DMS53 treated with DMSO at 0.1 percent for 48 hours (cell line): ENCODE measurements at regions not wholly inside any gene's neighbourhood (a gene's known extent, or its start where the extent isn't known, plus 50 kb on each side); places are given as distances from the start of the nearest gene placed in this dataset.
A peak's percentile ranks its signal among the peaks of the same experiment; 100 is the strongest.

Experiments
- DNase-seq: peaks from one replicate; lab custom pipeline; 2025; ENCODE audit not compliant: unreplicated experiment; lab: John Stamatoyannopoulos, UW

DNA sequence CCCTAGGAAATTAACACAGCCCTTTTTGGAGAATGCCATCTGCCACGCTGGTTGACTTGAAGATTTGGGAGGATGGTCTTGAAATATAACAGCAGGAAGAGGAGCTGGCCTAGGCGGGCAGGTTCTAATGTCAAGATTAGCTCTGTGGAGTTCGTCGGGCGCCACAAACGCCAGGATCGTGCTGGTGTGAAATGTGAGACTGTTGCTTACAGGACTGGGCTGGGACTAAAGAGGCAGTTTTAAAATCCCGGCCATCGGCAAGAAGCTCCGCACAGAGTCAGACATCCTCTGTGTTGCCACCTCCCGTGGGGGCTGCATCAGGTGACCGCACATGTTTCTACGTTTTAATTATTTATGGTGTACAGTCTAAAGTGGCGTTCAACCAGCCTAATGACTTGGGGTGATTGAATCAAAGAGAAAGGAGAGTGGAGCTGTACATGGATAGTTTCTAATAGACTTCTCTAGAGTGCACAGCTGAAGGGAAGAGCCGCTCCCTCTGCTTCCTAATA lies 99.4 kb upstream of the BCL11A start:
- no peak for DNase-seq

DNA sequence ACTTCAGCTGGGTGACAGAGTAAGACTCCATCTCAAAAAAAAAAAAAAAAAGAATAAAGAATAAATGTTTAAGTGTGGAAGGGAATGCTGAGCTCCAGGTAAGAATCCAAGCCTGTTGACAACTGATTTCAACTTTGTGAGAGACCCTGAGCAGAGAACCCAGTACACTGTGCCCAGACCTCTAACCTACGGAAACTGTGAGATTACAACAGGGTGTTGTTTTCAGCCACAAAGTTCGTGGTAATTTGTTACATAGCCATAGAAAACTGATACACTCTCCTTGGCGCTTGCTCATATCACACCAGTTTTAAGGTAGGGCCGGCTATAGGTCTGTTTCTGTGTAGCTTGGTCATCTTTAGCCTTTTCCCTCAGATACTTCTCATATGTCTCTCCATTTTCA lies 98.4 kb upstream of the PAPOLG start:
- no peak for DNase-seq

DNA sequence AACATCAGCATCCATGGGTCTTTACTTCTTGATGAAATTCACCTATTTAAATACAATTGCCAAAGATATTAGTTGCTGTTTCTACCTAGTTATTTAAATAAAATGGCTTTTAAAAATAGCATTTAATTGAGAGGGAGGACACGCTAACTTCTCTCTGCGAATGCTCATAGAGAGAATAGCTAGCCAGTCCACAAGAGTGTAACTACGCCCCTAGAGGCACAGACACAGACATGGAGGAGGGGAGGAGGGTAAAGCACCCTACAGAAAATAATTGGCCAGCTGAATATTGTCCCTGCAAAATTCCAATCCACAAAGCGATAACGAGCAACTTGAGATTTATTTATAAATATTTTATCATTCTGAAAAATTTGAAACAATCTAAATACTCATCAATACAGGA lies 97.0 kb upstream of the PAPOLG start:
- DNase-seq = no peak

DNA sequence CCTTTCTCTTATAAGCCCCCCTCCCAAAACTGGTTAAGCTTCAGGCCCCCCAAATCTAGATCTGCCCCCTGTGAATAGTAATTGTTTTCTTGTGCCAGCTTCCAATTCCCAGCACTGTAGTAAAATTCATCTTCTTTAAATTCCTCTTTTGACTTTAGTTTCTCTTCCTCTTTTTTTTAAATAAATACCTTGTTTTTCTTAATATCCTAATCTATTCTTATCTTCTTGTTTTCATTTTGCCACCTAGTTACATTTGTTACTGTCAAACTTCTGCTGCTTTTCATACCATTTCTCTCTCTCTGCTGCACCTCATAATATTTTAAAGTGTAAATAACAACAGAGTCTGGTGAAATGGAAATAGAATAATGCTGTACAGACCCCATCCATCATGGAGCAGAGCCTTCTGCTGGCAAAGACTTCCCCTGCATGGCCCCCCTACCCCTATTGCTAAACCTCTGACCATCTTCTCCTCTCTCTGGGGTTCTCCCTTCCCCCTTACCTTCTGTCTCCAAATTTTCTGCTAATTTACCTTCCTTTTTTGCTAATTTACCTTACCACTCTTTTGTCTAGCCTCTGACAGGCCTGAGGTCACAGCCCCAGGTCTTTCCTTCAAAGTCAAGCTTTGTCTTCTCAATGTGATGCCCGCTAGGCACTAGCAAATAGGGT lies 94.9 kb upstream of the PAPOLG start:
- DNase-seq = no peak

DNA sequence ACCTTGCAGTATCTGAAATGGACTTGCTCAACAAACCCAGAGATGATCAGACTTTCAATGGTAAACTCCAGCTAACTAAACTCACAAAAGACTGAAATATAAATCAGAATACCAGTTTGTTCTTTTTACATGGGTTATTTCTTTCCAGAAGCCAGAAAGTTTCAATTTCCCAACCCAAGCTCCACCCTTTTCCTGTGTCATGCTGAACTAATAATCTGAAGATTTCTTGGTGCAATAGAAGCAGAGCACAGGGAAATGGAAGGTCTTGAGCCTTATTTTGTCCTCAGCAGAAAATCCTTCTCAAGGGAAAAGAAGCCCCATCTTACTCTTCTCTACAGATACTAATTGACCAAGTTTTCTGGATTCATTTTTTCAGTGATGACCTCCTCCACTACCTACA lies 93.3 kb upstream of the PAPOLG start:
- DNase-seq = no peak

DNA sequence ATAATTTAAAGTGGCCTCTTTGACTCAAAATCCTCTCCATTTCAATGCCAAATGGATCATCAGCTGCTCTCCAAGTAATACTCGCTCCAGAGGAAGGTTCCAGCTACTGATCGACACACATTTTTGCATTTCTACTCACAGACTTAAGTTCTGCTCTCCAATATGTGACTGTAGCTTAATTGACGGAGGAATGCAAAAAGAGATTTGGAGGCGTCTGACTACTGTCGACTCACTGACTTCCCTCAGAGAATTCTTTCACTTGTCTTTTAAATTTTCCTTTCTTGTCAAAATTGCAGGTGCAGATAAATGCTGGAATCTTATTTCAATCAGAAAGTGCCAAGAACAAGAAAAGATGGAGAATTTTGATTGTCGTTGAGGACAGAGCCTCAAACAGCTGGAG lies 84.1 kb upstream of the PAPOLG start:
- DNase-seq = no peak

DNA sequence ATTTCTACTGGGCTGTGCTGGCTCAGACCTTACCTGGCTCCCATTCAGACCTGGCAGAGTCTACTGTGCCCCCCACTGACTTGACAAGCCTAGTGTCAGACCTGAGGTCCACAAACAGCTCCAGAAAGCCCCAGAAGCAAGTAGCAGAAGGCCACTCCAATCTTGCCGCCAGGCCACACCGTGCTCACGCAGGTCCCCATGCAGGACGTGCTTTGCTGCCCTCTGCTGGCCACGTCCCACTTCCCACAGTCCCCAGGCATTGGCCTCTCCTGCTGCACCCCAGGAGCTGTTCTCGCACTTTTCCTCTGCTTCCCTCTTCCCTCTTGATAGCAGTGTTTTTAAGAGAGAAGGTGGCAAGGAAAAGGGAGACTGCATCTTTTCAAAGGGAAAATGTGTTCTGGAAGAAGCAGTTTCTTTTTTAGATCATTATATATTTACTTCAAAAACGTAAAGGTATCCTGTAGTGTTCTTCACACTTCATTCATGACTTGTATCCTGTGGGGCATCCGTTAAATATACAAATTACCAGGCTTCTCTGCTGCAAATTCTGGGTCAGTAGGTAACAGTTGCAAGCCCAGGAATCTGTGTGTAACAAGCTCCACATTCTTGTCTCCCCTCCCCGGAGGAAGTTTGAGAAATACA lies 81.4 kb upstream of the PAPOLG start:
- peak; percentile 53 for DNase-seq

DNA sequence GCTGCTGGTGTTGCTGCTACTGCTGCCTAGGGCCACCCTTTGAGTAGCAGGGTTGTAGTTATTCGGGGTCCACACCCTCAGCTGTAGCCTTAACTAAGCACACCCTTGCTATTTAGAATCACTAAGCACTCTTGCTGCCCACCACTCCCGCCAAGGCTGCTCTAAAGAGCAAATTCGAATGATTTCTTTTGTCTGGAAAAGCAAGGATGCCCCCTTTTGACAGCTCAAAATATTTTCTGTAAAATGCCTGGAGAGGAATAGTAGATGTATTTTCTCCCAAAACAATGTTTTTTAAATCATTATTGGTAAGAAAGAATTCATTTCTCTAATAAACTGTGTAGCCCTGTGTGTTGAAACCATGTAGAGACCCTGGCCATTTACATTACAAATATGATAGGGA lies 80.8 kb upstream of the PAPOLG start:
- DNase-seq = no peak

DNA sequence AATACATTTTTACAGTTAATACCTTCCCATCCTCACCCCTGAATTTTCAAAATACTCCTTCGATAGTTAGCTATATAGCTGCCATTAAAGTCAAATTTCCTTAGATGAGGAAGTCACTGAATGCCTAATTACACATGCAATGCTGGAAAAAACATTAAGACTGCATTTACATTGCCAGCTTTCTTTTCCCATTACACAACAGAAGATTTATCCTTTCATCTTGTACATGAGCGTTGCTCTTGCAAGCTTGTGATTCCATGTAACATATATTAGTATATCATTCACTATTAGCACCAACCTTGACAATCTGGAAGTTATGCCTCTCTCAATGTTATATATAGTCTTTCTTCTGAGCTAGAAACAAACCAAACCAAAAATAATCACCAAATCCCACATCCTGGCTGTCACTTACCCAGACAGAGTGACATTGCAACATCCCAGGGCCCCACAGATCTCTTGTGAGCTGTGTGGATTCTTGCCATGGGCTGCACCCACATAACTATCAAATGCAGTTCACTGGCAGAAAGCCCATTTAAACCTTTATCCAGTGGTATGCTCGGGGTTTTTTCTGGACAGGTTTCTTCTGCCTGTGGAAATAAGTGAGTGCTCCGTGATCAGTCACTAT lies 79.2 kb upstream of the PAPOLG start:
- DNase-seq = no peak

DNA sequence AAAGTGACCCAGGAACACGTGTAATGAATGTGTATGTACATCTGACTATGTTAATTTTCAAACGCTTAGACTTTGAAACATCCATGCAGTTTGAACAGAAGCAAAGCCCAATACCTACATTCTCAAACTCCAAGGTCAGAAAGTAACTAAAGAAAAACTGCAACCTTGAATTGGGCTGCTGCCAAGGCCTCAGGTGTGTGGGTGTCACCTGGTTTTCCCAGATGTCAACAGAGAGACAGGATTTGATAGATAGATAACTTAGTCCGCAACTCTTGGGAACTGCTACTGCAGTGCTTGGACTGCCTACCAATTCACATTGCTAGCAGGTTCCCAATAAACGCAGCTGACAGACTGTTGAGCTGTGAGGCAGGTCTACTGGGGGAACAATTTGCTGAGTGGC lies 78.7 kb upstream of the PAPOLG start:
- no peak for DNase-seq

DNA sequence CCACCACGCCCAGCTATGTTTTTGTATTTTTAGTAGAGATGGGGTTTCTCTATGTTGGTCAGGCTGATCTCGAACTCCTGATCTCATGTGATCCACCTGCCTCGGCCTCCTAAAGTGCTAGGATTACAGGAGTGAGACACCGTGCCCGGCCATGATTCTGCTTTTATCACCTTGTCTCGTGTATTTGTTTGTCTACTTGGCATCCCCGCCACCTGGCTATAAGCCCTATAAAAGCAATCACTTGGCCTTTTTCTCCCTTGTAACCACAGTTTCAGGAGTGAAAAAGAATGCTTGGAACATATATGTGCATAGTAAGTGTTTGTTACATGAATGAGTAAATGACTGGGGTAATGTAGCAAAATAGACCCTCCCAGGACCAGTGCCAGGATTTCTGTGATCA lies 77.5 kb upstream of the PAPOLG start:
- no peak for DNase-seq

DNA sequence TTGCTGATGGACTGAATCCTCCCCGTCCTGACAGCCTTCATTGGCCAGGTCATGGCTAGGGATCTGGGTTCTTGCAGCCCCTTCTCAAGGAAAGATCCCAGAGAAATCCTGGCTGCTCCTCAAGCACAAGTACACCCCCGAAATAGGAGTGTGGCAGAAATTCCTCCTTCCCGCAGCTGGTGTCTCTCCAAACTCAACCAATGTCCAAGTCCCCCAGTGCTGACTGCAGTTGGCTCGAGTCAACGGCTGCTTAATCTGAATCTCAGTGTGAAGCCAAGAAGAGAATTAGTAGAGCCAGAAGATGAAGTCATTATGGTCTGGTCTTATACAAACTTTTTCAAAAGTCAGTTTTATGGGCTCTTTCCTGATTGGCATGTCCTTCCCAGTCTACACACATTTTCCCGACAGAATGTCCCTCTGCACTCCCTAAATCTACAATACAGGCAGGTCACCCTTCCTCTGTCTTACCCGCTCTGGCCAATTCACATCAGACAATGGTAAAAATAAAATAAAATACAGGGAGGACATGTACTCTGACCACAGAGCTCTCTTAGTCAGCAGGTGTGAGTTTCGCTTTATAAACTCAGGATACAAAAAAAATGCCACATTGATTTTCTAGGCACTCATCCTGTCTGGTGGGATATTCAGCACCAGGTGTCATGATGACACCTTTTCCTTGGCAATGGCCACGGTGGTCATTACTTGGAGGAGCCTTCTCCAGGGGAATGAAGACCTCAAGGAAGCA lies 76.9 kb upstream of the PAPOLG start:
- DNase-seq = no peak

DNA sequence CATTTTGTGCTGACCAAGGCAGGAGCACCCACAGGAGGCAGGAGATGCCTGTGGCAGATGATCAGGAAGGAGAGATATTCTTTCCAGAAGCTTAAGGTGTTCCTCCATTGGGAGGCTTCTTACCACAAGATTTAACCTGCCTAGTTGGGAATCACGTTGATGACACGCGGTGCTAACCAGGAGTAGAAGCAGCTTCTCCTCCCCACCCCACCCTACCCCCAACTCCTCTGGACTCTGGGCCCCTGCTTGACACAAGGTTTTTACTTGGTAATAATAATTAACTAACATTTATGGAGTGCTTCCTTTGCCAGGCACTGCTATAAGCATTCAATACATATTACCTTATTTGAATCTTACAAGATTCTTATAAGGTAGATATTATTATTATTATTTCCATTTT lies 62.5 kb upstream of the PAPOLG start:
- DNase-seq = no peak

DNA sequence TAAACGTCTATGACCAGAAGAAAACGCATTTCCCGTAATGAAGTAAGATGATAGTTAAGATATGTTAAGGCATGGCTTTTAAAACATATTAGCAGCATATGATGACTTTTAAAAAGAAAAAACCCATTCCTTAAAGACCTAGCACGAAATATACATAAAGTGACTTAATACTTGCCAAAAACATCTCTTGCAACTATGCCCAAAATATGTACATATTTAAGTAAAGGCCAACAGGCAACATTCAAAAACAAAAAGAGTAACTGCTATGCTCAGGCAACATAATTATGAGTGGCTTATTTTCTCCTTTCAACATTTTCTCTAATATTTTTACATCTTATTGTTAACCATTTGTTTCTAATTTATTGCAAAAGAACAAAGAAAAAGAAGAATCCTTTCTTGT lies 60.3 kb upstream of the PAPOLG start:
- DNase-seq = no peak

DNA sequence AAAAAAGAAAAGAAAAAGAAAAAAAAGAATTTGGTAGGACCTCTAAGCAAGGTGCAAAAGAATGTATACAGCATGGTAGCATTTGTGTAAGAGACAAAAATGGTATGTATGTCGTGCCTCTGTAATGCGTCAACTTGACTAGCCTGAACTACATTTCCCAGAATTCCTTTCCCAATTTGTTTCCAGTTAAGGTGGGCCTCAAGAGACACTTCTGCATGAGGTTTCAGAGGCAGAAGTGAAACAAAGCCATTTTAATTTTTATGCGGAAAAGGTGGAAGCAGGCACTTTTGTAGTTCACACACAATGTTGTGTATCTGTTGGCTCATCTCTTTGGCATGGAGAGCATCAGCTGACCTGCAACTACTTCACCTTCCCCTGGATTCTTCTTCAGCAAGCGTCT lies 56.5 kb upstream of the PAPOLG start:
- no peak for DNase-seq

DNA sequence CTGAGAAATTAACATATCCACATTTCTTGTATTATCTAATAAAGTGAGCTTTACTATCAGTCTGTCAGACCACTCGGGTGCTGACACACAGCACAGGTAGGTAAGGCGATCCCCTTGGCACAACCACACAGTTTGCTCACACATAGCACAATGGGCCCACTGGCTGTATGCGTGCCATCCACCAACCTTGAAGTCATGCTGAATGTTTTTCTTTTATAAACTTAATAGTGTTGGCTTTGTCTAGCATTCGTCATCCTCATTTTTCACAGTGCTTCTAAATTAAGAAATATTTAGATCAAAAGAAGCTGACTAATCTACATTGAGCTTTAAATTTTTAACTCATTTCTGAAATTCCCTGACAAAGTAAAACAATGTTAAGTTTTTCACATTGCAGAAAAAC lies 50.0 kb upstream of the PAPOLG start:
- no peak for DNase-seq
